Dermis microvascular lymphatic vessel endothelial cell (primary cell): ENCODE measurements at regions not wholly inside any gene's neighbourhood (a gene's known extent, or its start where the extent isn't known, plus 50 kb on each side); places are given as distances from the start of the nearest gene placed in this dataset.
"Not testable (repeated sequence)": the region's sequence is repeated elsewhere in the genome, so short reads cannot be mapped to it uniquely, and the experiment has no call there.

Source experiments
- DNase-seq, 2 donors: peaks; one replicate each; pipeline versions ENCODE4 v3.0.0 to v3.0.0-alpha.2; 2010; ENCODE audit warnings: low read depth in 2 of 2

DNA sequence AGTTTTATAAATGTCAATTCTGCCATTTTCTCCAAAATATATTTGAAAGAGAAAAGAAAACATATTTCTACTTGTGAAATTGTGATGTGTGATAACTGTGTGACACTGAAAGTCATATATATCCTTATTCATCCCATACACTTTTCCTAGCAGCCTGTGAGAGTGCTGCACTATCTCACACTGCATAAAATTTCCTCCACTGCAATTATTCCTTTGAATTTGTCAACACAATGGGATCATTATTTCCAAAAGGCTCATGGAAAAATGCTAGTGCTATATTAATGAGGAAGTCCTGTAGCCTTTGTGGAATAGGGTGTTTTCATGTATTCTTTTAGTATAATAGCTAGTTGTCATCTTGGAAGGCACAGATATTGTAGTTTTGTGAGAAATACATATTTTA is 504.1 kb downstream of the RPL10L start:
- DNase-seq: no peak

GRCh38 chr14:46147024-46147423 is 504.6 kb downstream of the RPL10L start:
- DNase-seq: no peak

GRCh38 chr14:46140445-46140844 is 511.1 kb downstream of the RPL10L start:
- no peak for DNase-seq

DNA sequence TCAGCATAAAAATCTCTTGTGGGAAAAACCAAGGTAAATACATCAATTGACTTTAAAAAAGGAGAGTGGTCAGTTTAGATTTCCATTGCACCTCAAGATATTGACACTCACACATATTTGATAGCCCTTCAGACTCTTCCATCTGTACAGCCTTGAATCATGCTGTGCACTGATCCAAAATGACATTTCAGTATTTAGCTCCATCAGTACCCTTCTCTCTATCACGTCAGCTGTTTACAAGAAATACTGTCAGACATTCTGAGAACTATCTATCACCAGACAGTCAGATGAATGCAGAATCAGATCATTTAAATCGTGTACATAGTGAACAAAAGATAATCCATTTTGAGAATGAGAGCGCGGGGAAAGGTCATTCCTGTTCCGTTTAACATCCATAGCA is 511.9 kb downstream of the RPL10L start:
- no peak for DNase-seq

GRCh38 chr14:46137786-46138185 is 513.8 kb downstream of the RPL10L start:
- DNase-seq: no peak

- no peak for DNase-seq
Measured at GRCh38 chr14:46136456-46136855, 515.1 kb downstream of the RPL10L start.

DNA sequence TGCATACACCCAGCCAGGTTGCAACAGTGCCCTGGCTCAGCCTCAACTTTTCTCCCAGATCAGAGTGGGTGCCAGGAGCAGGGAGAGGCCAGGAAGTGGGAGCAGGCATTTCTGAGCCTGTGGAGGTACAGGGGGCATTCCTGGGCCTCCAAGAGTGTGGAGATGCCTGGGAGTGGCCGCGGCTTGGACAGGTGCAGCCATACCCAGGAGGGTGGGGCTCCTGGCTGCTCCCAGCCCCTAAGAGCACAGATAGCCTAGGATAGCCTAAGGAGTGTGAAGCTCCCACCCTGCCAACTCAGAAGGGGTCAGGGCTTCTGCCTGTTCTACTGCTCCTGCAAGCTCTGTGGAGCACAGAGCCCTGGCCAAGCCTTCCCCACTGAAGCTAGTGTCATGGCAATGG is 543.4 kb downstream of the RPL10L start:
- DNase-seq: no peak

DNA sequence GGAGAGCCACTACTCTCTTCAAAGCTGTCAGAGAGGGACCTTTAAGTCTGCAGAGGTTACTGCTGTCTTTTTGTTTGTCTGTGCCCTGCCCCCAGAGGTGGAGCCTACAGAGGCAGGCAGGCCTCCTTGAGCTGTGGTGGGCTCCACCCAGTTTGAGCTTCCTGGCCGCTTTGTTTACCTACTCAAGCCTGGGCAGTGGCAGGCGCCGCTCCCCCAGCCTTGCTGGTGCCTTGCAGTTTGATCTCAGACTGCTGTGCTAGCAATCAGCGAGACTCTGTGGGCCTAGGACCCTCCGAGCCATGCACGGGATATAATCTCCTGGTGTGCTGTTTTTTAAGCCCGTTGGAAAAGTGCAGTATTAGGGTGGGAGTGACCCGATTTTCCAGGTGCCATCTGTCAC is 550.7 kb downstream of the RPL10L start:
- not testable (repeated sequence) for DNase-seq

GRCh38 chr14:46091819-46092218 is 559.8 kb downstream of the RPL10L start:
- no peak for DNase-seq

DNA sequence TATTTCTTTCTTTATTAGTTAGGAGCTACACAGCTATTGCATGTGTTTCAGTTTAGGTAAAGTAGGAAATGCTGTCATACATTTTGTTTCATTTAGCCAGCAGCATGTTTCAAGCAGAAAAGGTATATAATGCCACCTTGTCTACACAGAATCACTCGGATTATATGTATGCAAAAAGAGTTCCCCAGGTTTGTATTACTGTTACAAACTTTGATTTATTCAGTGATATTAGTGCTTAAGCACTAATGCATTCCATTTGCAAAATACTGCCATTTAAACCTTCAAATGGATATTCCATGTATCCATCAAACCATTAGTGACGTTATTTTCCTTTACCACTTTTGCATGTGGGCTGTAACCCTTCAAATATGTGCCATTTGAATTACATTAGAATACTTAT is 564.0 kb downstream of the RPL10L start:
- no peak for DNase-seq

DNA sequence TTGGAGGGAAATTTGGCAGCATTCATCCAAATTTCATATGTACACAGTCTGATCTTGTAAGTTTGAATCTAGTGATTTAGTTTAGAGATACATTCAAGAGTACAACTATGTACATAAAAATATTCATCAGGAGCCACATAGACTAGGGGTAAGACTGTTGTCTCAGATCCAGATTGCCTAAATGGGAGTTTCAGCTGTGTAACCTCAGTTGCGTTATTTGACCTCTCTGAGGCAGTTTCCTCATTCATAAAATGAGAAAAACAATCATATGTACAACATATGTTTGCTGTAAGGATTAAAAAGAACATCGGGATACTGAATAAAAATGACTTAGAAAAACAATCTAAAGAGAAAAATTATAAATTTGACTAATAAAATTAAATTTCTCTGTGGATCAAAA is 577.5 kb downstream of the RPL10L start:
- no peak for DNase-seq

- DNase-seq: no peak
Measured at GRCh38 chr14:46063872-46064271, 587.7 kb downstream of the RPL10L start.

- DNase-seq: no peak
Measured at GRCh38 chr14:46058964-46059563, 592.5 kb downstream of the RPL10L start.

GRCh38 chr14:46057799-46058198 is 593.8 kb downstream of the RPL10L start:
- no peak for DNase-seq

GRCh38 chr14:46054526-46054925 is 597.1 kb downstream of the RPL10L start:
- DNase-seq: no peak

DNA sequence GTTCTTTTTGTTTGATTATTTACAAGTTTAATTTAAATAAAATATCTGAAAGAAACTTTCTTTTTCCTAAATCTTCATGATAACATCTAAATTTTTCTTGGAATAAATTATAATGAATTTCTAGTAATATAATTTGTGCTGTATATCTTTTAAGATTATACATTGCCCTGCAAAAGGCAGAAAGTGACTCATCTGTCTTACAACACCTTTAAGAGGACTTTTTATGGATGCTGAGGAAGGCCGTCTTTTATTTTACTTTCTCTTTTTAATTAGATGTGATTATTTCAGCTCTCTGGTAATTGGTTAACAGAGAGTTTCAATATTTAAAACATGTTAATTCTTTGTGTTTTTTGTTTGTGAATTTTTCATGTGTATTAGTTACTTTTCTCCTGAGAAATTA is 598.4 kb downstream of the RPL10L start:
- DNase-seq: no peak

DNA sequence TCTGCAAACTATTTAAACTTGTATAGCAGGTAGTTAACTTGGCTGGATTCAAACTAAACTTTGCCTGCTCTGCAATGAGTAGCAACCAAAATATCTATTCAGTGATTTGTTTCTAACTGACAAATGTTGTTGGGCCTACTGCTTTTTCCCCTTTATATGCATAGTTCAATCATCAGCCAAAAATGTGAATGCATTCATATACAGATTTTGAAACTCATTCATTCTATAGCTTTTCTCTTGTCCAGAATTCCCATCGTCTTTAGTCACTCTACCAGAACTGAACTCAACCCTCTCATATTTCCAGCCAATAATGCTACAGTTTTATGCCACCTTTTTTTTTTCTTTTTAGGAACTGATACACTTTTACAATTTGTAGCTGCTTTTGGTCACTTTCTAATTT is 599.8 kb downstream of the RPL10L start:
- no peak for DNase-seq

DNA sequence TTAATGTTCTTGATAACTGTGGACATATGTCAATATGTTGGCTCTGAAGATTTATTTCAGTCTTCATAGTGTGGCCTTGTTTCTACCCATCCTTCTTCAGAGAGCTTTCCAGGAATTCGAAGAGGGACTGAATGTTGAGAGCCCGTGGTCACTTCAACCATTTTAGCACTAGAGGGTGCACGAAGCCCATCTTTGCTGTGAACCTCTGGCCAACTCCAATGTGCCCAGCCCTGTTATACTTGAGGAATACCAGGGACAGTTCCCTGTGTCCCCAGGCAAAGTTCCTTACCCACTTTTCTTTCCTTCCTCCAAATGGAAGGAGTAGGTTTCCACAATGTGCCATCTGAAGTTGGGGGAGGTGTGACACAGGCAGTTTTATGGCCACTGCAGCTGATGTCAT is 603.5 kb downstream of the RPL10L start:
- no peak for DNase-seq

GRCh38 chr14:46036099-46036498 is 615.5 kb downstream of the RPL10L start:
- DNase-seq: no peak

- no peak for DNase-seq
Measured at GRCh38 chr14:46034305-46034704, 617.3 kb downstream of the RPL10L start.

DNA sequence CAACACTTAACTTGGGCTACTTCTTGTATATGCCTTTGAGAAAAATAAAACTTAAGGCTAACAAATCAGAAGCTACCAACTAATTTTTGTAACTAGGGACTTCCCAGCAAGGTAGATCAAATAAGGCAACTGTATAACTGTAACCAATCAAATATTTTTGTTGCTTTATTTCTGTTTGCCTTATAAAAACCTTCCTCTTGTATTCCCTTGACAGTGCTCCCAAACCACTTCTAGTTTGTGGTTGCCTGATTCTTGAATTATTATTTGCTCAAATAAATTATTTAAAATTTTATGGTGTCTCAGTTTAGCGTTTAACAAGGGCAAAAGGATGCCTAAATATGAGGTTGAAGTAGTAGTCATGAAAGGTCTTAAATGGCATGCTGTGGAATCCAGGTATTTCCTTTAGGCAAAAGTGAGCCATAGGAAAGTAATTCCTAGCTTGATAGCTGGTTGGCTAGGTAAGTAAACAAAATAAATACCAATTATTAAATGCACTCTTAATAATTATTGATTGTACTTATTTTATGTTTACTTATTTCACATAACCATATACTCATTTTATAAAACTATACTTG is 632.6 kb downstream of the RPL10L start:
- no peak for DNase-seq

- no peak for DNase-seq
Measured at GRCh38 chr14:46008348-46008747, 643.2 kb downstream of the RPL10L start.

- DNase-seq: no peak
Measured at GRCh38 chr14:45998554-45998953, 653.0 kb downstream of the RPL10L start.

DNA sequence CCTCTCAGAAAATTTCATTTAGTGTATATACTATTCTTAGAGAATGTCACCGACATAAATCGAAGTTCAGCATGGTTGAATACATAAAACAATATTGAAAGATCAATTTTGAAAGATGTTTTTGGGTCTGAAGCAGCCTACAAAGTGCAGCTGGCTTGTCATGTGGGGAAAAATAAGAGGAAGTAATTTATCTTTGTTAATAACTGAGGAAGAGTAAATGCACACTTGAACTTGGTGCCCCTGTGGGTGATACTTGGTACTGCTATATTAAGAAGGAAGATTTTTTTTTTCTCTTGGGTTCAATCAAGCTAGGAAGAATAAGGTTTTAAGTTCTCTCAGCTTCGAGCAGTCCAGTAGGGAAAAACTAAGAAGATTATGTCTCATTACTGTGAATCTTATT is 661.3 kb downstream of the RPL10L start:
- no peak for DNase-seq
